ENCODE measurements at regions not wholly inside any gene's neighbourhood (a gene's known extent, or its start where the extent isn't known, plus 50 kb on each side); places are given as distances from the start of the nearest gene placed in this dataset.
"Not testable (repeated sequence)": the region's sequence is repeated elsewhere in the genome, so short reads cannot be mapped to it uniquely, and the experiment has no call there.

- Mint-ChIP-seq H3K36me3 (no peaks in the 10 kb centered on the region), H3K9me3 (no peaks in the 10 kb centered on the region), H3K4me3 (no peak overlapping the region), H3K27ac (no peak overlapping the region), H3K4me1 (no peaks in the 10 kb centered on the region), H3K27me3 (peaks cover 0 to 7% of the 10 kb centered on the region in 2 donors)
- Histone ChIP-seq H3K4me3 (ENCODE audit: control insufficient read depth in 1 of 2, extremely low read depth in 1 of 2, low read length in 1 of 2) (no peak overlapping the region), H3K27me3 (replicated peaks in 1 of 2; ENCODE audit: control insufficient read depth in 2 of 2, extremely low read depth in 1 of 2, insufficient read depth in 2 of 2, low read length in 1 of 2) (peaks cover 0 to 19% of the 10 kb centered on the region in 2 experiments), H3K27ac (ENCODE audit: low read length) (no peak overlapping the region), H3K9me3 (no peaks in the 10 kb centered on the region), H3K36me3 (ENCODE audit: control insufficient read depth in 2 of 2, extremely low read depth in 1 of 2, insufficient read depth in 1 of 2, low read length in 1 of 2) (no peaks in the 10 kb centered on the region), H3K4me1 (ENCODE audit: control insufficient read depth in 1 of 2, extremely low read depth in 1 of 2, insufficient read depth in 2 of 2, low read length in 2 of 2) (no peaks in the 10 kb centered on the region)
- ATAC-seq (replicated peaks in 1 of 4) = no peak
- CTCF ChIA-PET = no interaction called here
- 92% methylated on average over 6 of the region's 13 CpGs for WGBS (ENCODE audit: insufficient coverage)
- POLR2A ChIA-PET = no interaction called here
- DNase-seq = no peak
Observed at GRCh38 chr15:77905301-77905920, 172.1 kb downstream of the TBC1D2B start.

- ATAC-seq (replicated peaks in 1 of 4) (no peak), DNase-seq (no peak)
- Mint-ChIP-seq H3K27me3 (peaks cover 0 to 7% of the 10 kb centered on the region in 2 donors), H3K9me3 (no peaks in the 10 kb centered on the region), H3K4me1 (no peaks in the 10 kb centered on the region), H3K36me3 (no peaks in the 10 kb centered on the region), H3K27ac (no peak overlapping the region), H3K4me3 (no peak overlapping the region)
- ChIA-PET POLR2A (no interaction called here), CTCF (no interaction called here)
- H3K36me3 ChIP-seq (ENCODE audit: control insufficient read depth in 2 of 2, extremely low read depth in 1 of 2, insufficient read depth in 1 of 2, low read length in 1 of 2) = no peaks in the 10 kb centered on the region
- H3K4me1 ChIP-seq (ENCODE audit: control insufficient read depth in 1 of 2, extremely low read depth in 1 of 2, insufficient read depth in 2 of 2, low read length in 2 of 2) = no peaks in the 10 kb centered on the region
- H3K9me3 ChIP-seq = no peaks in the 10 kb centered on the region
- H3K27me3 ChIP-seq (replicated peaks in 1 of 2; ENCODE audit: control insufficient read depth in 2 of 2, extremely low read depth in 1 of 2, insufficient read depth in 2 of 2, low read length in 1 of 2) = peaks cover 0 to 19% of the 10 kb centered on the region in 2 experiments
- WGBS (ENCODE audit: insufficient coverage) = 57% methylated on average over 4 of the region's 5 CpGs
- H3K27ac ChIP-seq (ENCODE audit: low read length) = no peak overlapping the region
- no peak overlapping the region for H3K4me3 ChIP-seq (ENCODE audit: control insufficient read depth in 1 of 2, extremely low read depth in 1 of 2, low read length in 1 of 2)
Observed at GRCh38 chr15:77904901-77905300, 172.6 kb downstream of the TBC1D2B start.

GRCh38 chr15:77904436-77904821, 173.1 kb downstream of the TBC1D2B start:
- WGBS (ENCODE audit: insufficient coverage) = 80% methylated on average over 5 of the region's 5 CpGs
- Mint-ChIP-seq H3K36me3 (no peaks in the 10 kb centered on the region), H3K27me3 (peaks cover 0 to 7% of the 10 kb centered on the region in 2 donors), H3K9me3 (no peaks in the 10 kb centered on the region), H3K4me3 (no peak overlapping the region), H3K27ac (no peak overlapping the region), H3K4me1 (no peaks in the 10 kb centered on the region)
- Histone ChIP-seq H3K9me3 (no peaks in the 10 kb centered on the region), H3K4me3 (ENCODE audit: control insufficient read depth in 1 of 2, extremely low read depth in 1 of 2, low read length in 1 of 2) (no peak overlapping the region), H3K27ac (ENCODE audit: low read length) (no peak overlapping the region), H3K27me3 (replicated peaks in 1 of 2; ENCODE audit: control insufficient read depth in 2 of 2, extremely low read depth in 1 of 2, insufficient read depth in 2 of 2, low read length in 1 of 2) (peaks cover 0 to 19% of the 10 kb centered on the region in 2 experiments), H3K36me3 (ENCODE audit: control insufficient read depth in 2 of 2, extremely low read depth in 1 of 2, insufficient read depth in 1 of 2, low read length in 1 of 2) (no peaks in the 10 kb centered on the region), H3K4me1 (ENCODE audit: control insufficient read depth in 1 of 2, extremely low read depth in 1 of 2, insufficient read depth in 2 of 2, low read length in 2 of 2) (no peaks in the 10 kb centered on the region)
- POLR2A ChIA-PET = no interaction called here
- DNase-seq (no peak), ATAC-seq (replicated peaks in 1 of 4) (no peak)
- CTCF ChIA-PET = no interaction called here

DNA sequence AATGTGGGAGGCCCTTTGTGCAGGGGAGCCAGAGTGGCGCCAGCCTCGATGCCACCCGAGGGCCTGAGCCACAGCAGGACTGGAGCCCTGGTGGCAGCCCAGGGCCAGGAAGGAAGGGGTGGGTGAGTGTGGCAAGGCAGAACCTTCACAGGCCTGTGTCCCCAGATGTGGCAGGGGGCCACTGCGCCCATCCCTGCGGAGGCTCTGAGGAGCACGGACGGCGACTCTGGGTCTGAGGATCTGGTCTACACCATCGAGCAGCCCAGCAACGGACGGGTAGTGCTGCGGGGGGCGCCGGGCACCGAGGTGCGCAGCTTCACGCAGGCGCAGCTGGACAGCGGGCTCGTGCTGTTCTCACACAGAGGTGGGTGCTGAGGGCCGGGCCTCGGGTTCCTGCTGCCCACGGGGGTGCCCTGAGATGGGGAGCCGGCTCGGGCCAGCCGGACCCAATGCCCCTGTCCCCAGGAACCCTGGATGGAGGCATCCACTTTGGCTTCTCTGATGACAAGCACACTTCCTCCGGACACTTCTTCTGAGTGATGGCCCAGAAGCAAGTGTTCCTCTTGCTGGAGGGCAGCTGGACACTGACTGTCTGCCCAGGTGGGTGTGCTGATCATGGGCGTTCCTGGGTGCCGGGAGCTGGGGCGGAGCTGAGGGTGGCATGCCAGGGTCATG, 173.6 kb downstream of the TBC1D2B start:
- H3K36me3 ChIP-seq (ENCODE audit: control insufficient read depth in 2 of 2, extremely low read depth in 1 of 2, insufficient read depth in 1 of 2, low read length in 1 of 2); H3K4me3 ChIP-seq (ENCODE audit: control insufficient read depth in 1 of 2, extremely low read depth in 1 of 2, low read length in 1 of 2); H3K4me1 Mint-ChIP-seq; H3K4me3 Mint-ChIP-seq; ATAC-seq (replicated peaks in 1 of 4); H3K27me3 Mint-ChIP-seq; H3K4me1 ChIP-seq (ENCODE audit: control insufficient read depth in 1 of 2, extremely low read depth in 1 of 2, insufficient read depth in 2 of 2, low read length in 2 of 2); H3K9me3 ChIP-seq; H3K27ac ChIP-seq (ENCODE audit: low read length); CTCF ChIA-PET; H3K9me3 Mint-ChIP-seq; DNase-seq; H3K36me3 Mint-ChIP-seq; POLR2A ChIA-PET; H3K27ac Mint-ChIP-seq: not testable (repeated sequence)
- WGBS (ENCODE audit: insufficient coverage) = 86% methylated on average over 30 of the region's 30 CpGs
- peaks cover 0 to 16% of the 10 kb centered on the region in 2 experiments for H3K27me3 ChIP-seq (replicated peaks in 1 of 2; ENCODE audit: control insufficient read depth in 2 of 2, extremely low read depth in 1 of 2, insufficient read depth in 2 of 2, low read length in 1 of 2)

GRCh38 chr15:77902921-77903760, 174.4 kb downstream of the TBC1D2B start:
- POLR2A ChIA-PET; H3K9me3 Mint-ChIP-seq; H3K36me3 Mint-ChIP-seq; H3K4me1 Mint-ChIP-seq; H3K27ac ChIP-seq (ENCODE audit: low read length); H3K4me3 Mint-ChIP-seq; H3K4me3 ChIP-seq (ENCODE audit: control insufficient read depth in 1 of 2, extremely low read depth in 1 of 2, low read length in 1 of 2); H3K27me3 ChIP-seq (replicated peaks in 1 of 2; ENCODE audit: control insufficient read depth in 2 of 2, extremely low read depth in 1 of 2, insufficient read depth in 2 of 2, low read length in 1 of 2); H3K9me3 ChIP-seq; H3K27me3 Mint-ChIP-seq; H3K4me1 ChIP-seq (ENCODE audit: control insufficient read depth in 1 of 2, extremely low read depth in 1 of 2, insufficient read depth in 2 of 2, low read length in 2 of 2); H3K27ac Mint-ChIP-seq; H3K36me3 ChIP-seq (ENCODE audit: control insufficient read depth in 2 of 2, extremely low read depth in 1 of 2, insufficient read depth in 1 of 2, low read length in 1 of 2): not testable (repeated sequence)
- CTCF ChIA-PET = interaction anchor here in 1 of 2 donors (0.5 kb wide), 1 partner anchor 1614 kb away, joined by 8 read pairs; no protein-coding TSS in a partner anchor
- ATAC-seq (replicated peaks in 1 of 4) (peak in 2 of 4 experiments; percentile 46 to 47), DNase-seq (peak in 10 of 35 experiments; percentile 10 to 34 (median 13))
- 32% methylated on average over 7 of the region's 13 CpGs for WGBS (ENCODE audit: insufficient coverage)

DNA sequence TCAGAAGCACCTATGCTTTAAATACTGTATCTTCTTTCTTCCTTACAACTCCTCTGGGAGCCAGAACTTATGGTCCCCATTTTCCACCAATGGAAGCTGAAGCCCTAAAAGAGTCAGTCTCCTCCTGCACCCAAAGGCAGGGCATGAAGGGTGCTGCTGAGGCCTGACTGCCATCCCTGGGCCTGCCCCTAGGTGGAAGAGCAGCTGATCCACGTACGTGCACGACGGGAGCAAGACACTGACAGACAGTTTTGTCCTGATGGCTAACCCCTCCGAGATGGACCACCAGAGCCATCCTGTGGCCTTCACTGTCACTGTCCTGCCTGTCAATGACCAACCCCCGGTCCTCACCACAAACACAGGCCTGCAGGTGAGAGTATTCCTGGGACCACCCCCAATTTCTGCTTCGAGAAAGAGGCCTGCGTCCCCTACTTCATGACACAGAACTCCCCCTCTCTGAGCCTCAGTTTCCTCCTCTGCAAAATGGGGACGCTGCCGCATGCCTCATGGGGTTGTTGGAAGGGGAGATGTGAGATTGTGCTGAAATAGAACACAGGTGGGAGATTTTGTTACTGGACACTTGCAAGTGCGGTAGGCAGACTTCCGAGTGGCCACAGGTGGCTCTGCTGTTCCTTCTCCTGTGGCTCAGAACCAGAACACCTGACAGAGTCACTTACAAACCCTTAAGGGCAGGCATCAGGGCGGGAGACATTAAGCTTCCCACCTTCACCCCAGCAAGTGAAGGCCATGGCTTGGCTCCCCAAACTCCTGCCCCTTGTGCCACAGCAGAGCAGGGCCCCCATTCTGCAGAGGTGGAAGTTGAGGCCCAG, 175.4 kb downstream of the TBC1D2B start:
- Mint-ChIP-seq H3K9me3 (no peaks in the 10 kb centered on the region), H3K36me3 (no peaks in the 10 kb centered on the region), H3K4me3 (no peak overlapping the region), H3K27me3 (peaks cover 0 to 3% of the 10 kb centered on the region in 2 donors), H3K27ac (no peak overlapping the region), H3K4me1 (no peaks in the 10 kb centered on the region)
- Histone ChIP-seq H3K27ac (ENCODE audit: low read length) (no peak overlapping the region), H3K36me3 (ENCODE audit: control insufficient read depth in 2 of 2, extremely low read depth in 1 of 2, insufficient read depth in 1 of 2, low read length in 1 of 2) (no peaks in the 10 kb centered on the region), H3K27me3 (replicated peaks in 1 of 2; ENCODE audit: control insufficient read depth in 2 of 2, extremely low read depth in 1 of 2, insufficient read depth in 2 of 2, low read length in 1 of 2) (peaks cover 0 to 3% of the 10 kb centered on the region in 2 experiments), H3K4me1 (ENCODE audit: control insufficient read depth in 1 of 2, extremely low read depth in 1 of 2, insufficient read depth in 2 of 2, low read length in 2 of 2) (no peaks in the 10 kb centered on the region), H3K4me3 (ENCODE audit: control insufficient read depth in 1 of 2, extremely low read depth in 1 of 2, low read length in 1 of 2) (no peak overlapping the region), H3K9me3 (no peaks in the 10 kb centered on the region)
- WGBS (ENCODE audit: insufficient coverage) = 89% methylated on average over 8 of the region's 13 CpGs
- no peak for DNase-seq
- ChIA-PET CTCF (interaction anchor here in 1 of 2 donors (0.5 kb wide), 2 partner anchors 8 to 1613 kb away, joined by 3 to 8 read pairs; no protein-coding TSS in a partner anchor), POLR2A (no interaction called here)
- no peak for ATAC-seq (replicated peaks in 1 of 4)

All from T-cell (primary cell).